Memory B cell (primary cell): ENCODE measurements at regions not wholly inside any gene's neighbourhood (a gene's known extent, or its start where the extent isn't known, plus 50 kb on each side); places are given as distances from the start of the nearest gene placed in this dataset.

Source experiments
- ATAC-seq: fragments of 150-1000 bp; cut with Tn5 transposase; 2 replicates; pipeline ENCODE4 v1.10.0; 2021; ENCODE audit warnings: low read depth, mild to moderate bottlenecking, moderate library complexity
- DNase-seq, 2 donors: peaks; one replicate each; pipeline ENCODE4 v3.0.0; 2022; ENCODE audit warnings: low spot score in 2 of 2
- H3K27ac Mint-ChIP-seq: one replicate; pipeline ENCODE4 v1.8.0; 2022; ENCODE audit warnings: mild to moderate bottlenecking, moderate library complexity, mixed read lengths
- H3K27me3 Mint-ChIP-seq: one replicate; pipeline ENCODE4 v1.8.0; 2022; ENCODE audit warnings: mixed read lengths
- H3K36me3 Mint-ChIP-seq: one replicate; pipeline ENCODE4 v1.8.0; 2022; ENCODE audit warnings: mild to moderate bottlenecking, mixed read lengths
- H3K4me1 Mint-ChIP-seq: one replicate; pipeline ENCODE4 v1.8.0; 2022; ENCODE audit warnings: mixed read lengths
- H3K4me3 Mint-ChIP-seq: one replicate; pipeline ENCODE4 v1.8.0; 2022; ENCODE audit warnings: mild to moderate bottlenecking, moderate library complexity, mixed read lengths
- H3K9me3 Mint-ChIP-seq: one replicate; pipeline ENCODE4 v1.8.0; 2022; ENCODE audit warnings: mixed read lengths

- no peaks in the 10 kb centered on the region for H3K9me3 Mint-ChIP-seq
- DNase-seq (no peak), ATAC-seq (no peak)
- no peaks in the 10 kb centered on the region for H3K36me3 Mint-ChIP-seq
- H3K27ac Mint-ChIP-seq = no peak overlapping the region
- no peak overlapping the region for H3K4me3 Mint-ChIP-seq
- peaks cover 4% of the 10 kb centered on the region for H3K27me3 Mint-ChIP-seq
- no peaks in the 10 kb centered on the region for H3K4me1 Mint-ChIP-seq
Measured at GRCh38 chr9:20152151-20152725, 363.4 kb upstream of the SLC24A2 start.

GRCh38 chr9:20148416-20148815, 359.6 kb upstream of the SLC24A2 start:
- no peak overlapping the region for H3K27ac Mint-ChIP-seq
- ATAC-seq = no peak
- peaks cover 4% of the 10 kb centered on the region for H3K27me3 Mint-ChIP-seq
- DNase-seq = no peak
- no peaks in the 10 kb centered on the region for H3K36me3 Mint-ChIP-seq
- H3K4me3 Mint-ChIP-seq = no peak overlapping the region
- no peaks in the 10 kb centered on the region for H3K4me1 Mint-ChIP-seq
- no peaks in the 10 kb centered on the region for H3K9me3 Mint-ChIP-seq

GRCh38 chr9:20144197-20144596, 355.4 kb upstream of the SLC24A2 start:
- DNase-seq (no peak), ATAC-seq (no peak)
- Mint-ChIP-seq H3K36me3 (no peaks in the 10 kb centered on the region), H3K9me3 (no peaks in the 10 kb centered on the region), H3K4me3 (no peak overlapping the region), H3K4me1 (no peaks in the 10 kb centered on the region), H3K27ac (no peak overlapping the region), H3K27me3 (peaks cover 9% of the 10 kb centered on the region)

GRCh38 chr9:20139763-20140290, 351.0 kb upstream of the SLC24A2 start:
- no peak for DNase-seq
- Mint-ChIP-seq H3K27ac (no peak overlapping the region), H3K36me3 (no peaks in the 10 kb centered on the region), H3K4me1 (no peaks in the 10 kb centered on the region), H3K4me3 (no peak overlapping the region), H3K9me3 (no peaks in the 10 kb centered on the region), H3K27me3 (peaks cover 7% of the 10 kb centered on the region)
- ATAC-seq = no peak

GRCh38 chr9:20138841-20139240, 350.0 kb upstream of the SLC24A2 start:
- H3K36me3 Mint-ChIP-seq = no peaks in the 10 kb centered on the region
- H3K27ac Mint-ChIP-seq = no peak overlapping the region
- no peaks in the 10 kb centered on the region for H3K4me1 Mint-ChIP-seq
- no peaks in the 10 kb centered on the region for H3K9me3 Mint-ChIP-seq
- H3K27me3 Mint-ChIP-seq = peaks cover 7% of the 10 kb centered on the region
- DNase-seq (no peak), ATAC-seq (no peak)
- H3K4me3 Mint-ChIP-seq = no peak overlapping the region

- ATAC-seq (no peak), DNase-seq (no peak)
- Mint-ChIP-seq H3K27ac (no peak overlapping the region), H3K4me1 (no peaks in the 10 kb centered on the region), H3K27me3 (peaks cover 7% of the 10 kb centered on the region), H3K36me3 (no peaks in the 10 kb centered on the region), H3K9me3 (no peaks in the 10 kb centered on the region), H3K4me3 (no peak overlapping the region)
Measured at GRCh38 chr9:20138116-20138515, 349.3 kb upstream of the SLC24A2 start.

GRCh38 chr9:20137425-20137824, 348.6 kb upstream of the SLC24A2 start:
- DNase-seq = no peak
- peaks cover 7% of the 10 kb centered on the region for H3K27me3 Mint-ChIP-seq
- H3K4me3 Mint-ChIP-seq = no peak overlapping the region
- H3K4me1 Mint-ChIP-seq = no peaks in the 10 kb centered on the region
- no peaks in the 10 kb centered on the region for H3K9me3 Mint-ChIP-seq
- H3K36me3 Mint-ChIP-seq = no peaks in the 10 kb centered on the region
- ATAC-seq = no peak
- no peak overlapping the region for H3K27ac Mint-ChIP-seq

- Mint-ChIP-seq H3K36me3 (no peaks in the 10 kb centered on the region), H3K9me3 (no peaks in the 10 kb centered on the region), H3K27ac (no peak overlapping the region), H3K4me1 (no peaks in the 10 kb centered on the region), H3K27me3 (no peaks in the 10 kb centered on the region), H3K4me3 (no peak overlapping the region)
- ATAC-seq (no peak), DNase-seq (no peak)
Measured at GRCh38 chr9:20135119-20135697, 346.4 kb upstream of the SLC24A2 start.

- Mint-ChIP-seq H3K27ac (no peak overlapping the region), H3K9me3 (no peaks in the 10 kb centered on the region), H3K27me3 (no peaks in the 10 kb centered on the region), H3K4me1 (no peaks in the 10 kb centered on the region), H3K36me3 (no peaks in the 10 kb centered on the region), H3K4me3 (no peak overlapping the region)
- ATAC-seq (no peak), DNase-seq (no peak)
Measured at GRCh38 chr9:20125727-20126126, 336.9 kb upstream of the SLC24A2 start.

- Mint-ChIP-seq H3K9me3 (peaks cover 10% of the 10 kb centered on the region), H3K36me3 (no peaks in the 10 kb centered on the region), H3K27ac (no peak overlapping the region), H3K4me3 (no peak overlapping the region), H3K27me3 (peaks cover 3% of the 10 kb centered on the region), H3K4me1 (peaks cover 5% of the 10 kb centered on the region)
- ATAC-seq = no peak
- no peak for DNase-seq
Measured at GRCh38 chr9:20119566-20119965, 330.7 kb upstream of the SLC24A2 start.

GRCh38 chr9:20117986-20118385, 329.1 kb upstream of the SLC24A2 start:
- Mint-ChIP-seq H3K27ac (no peak overlapping the region), H3K4me1 (peaks cover 5% of the 10 kb centered on the region), H3K27me3 (peaks cover 3% of the 10 kb centered on the region), H3K4me3 (no peak overlapping the region), H3K9me3 (peaks cover 14% of the 10 kb centered on the region), H3K36me3 (peaks cover 2% of the 10 kb centered on the region)
- ATAC-seq = no peak
- DNase-seq = no peak

- H3K4me1 Mint-ChIP-seq = peaks cover 5% of the 10 kb centered on the region
- peaks cover 3% of the 10 kb centered on the region for H3K27me3 Mint-ChIP-seq
- DNase-seq = no peak
- H3K9me3 Mint-ChIP-seq = peaks cover 14% of the 10 kb centered on the region
- H3K4me3 Mint-ChIP-seq = no peak overlapping the region
- H3K36me3 Mint-ChIP-seq = peaks cover 2% of the 10 kb centered on the region
- no peak overlapping the region for H3K27ac Mint-ChIP-seq
- no peak for ATAC-seq
Measured at GRCh38 chr9:20117482-20117881, 328.6 kb upstream of the SLC24A2 start.

- Mint-ChIP-seq H3K27ac (no peak overlapping the region), H3K36me3 (peaks cover 2% of the 10 kb centered on the region), H3K9me3 (peaks cover 11% of the 10 kb centered on the region), H3K4me1 (peaks cover 5% of the 10 kb centered on the region), H3K27me3 (peaks cover 3% of the 10 kb centered on the region), H3K4me3 (no peak overlapping the region)
- ATAC-seq (no peak), DNase-seq (no peak)
Measured at GRCh38 chr9:20114974-20115373, 326.1 kb upstream of the SLC24A2 start.

- ATAC-seq = no peak
- Mint-ChIP-seq H3K36me3 (peaks cover 2% of the 10 kb centered on the region), H3K9me3 (peaks cover 10% of the 10 kb centered on the region), H3K27ac (no peak overlapping the region), H3K4me3 (no peak overlapping the region), H3K27me3 (peaks cover 3% of the 10 kb centered on the region), H3K4me1 (peaks cover 2% of the 10 kb centered on the region)
- DNase-seq = no peak
Measured at GRCh38 chr9:20112205-20112783, 323.5 kb upstream of the SLC24A2 start.
